HG03196 (cell line): ENCODE measurements at regions not wholly inside any gene's neighbourhood (a gene's known extent, or its start where the extent isn't known, plus 50 kb on each side); places are given as distances from the start of the nearest gene placed in this dataset.

ENCODE experiments used
- ATAC-seq: cut with Tn5 transposase; IDR thresholded peaks from one replicate; pipeline ENCODE4 v1.9.1; 2021; ENCODE audit not compliant: unreplicated experiment

DNA sequence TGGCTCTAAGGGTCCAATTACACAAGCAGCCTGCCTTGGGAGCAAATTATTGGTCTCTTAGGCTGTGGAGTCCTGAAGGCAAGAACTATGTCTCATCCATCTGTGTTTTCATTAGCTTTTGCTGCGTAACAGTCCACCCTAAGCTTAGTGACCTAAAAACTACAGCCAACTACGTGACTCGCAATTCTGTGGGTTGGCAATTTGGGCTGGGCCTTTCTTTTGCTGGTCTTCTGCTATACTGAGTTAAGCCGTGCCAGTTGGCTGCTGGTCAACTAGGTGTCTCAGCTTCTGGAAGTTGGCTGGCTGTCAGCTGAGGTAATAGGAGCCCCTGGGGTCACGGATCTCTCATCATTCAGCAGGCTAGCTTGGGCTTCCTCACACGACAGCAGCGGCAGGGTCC lies 205.6 kb upstream of the S100G start:
- no peak for ATAC-seq

DNA sequence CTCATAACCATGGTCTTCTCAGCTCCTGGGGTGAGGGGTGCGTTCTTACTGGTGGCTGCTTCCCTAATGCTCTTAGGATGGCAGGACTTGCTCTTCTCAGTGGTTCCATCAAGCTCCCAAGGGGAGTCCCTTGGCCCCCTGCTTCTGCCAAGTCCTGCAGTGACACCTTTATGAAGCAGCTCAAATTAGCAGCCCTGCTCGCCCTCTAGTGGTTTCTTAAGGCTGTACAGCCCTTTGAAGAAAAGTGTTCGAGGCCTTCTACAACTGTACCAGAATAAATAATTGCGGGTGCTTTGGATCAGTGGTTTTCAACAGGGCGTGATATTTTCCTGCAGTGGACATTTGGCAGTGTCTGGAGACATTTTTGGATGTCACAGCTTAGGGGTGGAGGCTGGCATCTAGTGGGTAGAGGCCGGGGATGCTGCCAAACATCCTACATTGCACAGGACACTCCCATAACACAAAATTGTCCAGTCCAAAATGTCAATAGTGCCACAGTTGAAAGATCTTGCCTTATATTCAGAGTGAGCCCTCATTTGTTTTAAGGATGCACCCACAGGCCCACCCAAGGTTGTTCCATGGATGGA lies 204.7 kb upstream of the S100G start:
- no peak for ATAC-seq

DNA sequence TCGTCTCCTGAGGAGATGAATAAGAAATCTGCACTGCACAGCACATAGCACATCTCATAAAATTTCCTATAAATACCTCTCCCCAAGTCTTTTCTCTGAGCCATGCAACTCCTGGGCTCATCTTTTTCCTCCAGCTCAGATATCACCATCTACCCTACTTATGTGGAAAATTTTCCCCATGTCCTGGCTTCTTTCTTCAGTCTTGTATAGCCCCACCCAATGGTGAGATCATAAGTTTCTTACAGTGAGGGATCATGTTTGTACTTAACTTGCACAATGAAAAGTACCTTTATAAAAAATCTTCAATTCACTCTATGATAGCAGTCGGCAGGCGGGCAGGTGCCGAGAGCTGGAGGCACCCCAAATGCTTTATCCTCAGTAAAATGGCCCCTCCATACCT lies 198.6 kb upstream of the S100G start:
- no peak for ATAC-seq

DNA sequence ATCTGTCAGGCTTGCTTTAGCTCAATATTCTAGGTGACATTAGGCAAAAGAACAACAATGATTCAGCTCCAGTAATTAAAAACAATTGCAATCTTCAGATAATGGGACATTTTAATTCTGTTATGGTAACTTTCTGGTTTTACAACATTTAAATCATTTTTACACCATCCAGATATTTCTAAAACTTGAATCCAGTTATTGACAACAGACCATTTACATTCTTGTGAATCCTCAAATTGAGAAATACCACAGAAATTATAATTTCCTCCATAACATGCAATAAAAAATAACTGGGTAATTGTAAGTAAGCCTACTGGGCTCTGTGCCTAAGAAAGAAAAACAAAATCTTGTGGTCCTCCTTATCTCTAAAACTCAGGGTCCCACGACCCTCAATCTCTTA lies 195.0 kb upstream of the S100G start:
- no peak for ATAC-seq

DNA sequence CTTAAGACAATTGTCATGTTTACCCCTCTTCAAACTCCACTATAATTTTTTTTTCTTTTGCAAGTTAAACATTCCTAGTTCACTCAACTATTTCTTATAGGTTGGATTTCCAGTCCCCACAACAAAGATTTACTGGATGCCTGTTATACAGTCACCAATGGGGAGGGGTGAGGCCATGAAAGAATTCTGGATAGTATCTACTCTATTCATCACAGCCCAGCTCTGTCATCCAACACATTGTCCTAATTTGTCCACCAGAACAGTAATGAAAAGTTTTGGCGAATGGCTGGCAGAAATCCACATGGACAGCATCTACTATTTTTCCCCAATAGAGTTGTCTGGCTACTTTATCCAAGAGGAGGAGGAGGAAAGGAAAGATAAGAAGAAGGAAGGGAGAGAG lies 192.7 kb upstream of the S100G start:
- no peak for ATAC-seq

DNA sequence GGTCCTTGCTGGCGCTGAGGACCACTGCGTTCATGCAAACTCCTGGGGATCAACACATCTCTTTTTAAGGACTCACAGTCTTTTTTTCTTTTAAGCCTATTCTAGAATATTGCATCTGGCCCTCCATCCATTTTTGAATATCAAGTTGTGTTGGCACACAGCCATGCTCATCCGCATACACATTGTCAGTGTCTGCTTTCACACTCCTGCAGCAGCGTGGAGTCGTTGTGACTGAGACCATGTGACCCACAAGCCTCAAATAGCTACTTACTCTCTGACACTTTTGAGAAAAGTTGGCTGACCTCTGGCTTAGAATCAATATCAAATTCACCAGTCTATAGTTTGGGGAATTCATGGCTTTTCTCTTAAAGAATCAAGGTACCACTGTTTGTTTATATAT lies 191.8 kb upstream of the S100G start:
- ATAC-seq = no peak

DNA sequence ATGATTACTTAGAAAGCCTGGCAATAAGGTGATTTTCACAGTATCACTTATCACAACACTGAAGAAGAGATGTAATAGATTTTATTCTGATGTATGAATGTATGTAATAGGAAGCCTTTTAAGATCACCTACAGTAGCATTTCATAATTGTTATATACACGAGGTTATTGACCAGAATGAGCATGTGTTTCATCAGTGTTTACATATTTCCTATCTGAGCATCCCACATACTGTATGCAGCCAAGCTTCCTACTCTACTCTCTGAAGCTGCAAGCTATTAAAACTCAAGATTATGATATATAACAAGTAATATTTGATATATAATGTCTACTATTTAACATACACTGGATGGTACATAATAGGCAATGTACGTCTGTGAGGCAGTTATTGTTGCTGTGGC lies 190.9 kb upstream of the S100G start:
- ATAC-seq = no peak

DNA sequence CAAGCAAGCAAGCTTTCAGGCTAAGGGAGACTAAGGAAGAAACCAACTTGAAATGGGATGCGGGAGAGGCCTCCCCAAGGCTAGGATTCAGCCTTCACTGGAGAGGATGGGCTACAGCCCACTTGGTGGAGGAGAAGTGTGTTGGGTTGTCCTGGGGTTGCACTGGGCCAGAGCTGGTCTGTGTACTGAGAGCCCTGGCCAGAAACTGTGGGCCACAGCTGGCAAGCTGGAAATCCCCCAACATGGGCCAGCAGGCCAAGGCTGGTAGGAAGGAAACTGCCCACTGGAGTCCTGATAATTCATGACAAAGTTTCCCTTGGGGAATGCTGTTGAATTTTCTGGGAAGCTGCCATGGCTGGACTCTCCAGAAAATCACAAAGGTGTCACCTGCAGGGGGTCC lies 188.0 kb upstream of the S100G start:
- ATAC-seq = no peak

DNA sequence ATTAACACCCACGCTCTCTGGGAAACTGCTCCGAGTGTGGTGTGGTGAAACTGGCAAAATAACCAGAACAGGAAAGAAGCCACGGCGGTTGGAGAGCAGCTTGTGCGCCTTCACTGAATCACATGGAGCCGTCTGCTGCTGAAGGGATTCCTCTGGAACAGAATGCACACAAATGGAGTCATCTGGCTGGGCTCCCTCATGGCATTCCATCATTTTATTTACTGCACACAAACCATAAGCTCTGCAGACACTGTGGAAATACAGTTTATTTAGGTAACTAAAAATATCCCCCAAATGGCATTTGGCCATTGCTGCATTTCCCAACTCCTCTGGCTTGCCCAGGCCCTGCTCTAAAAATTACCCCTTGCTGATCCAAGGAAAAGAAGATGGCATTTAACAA lies 187.0 kb upstream of the S100G start:
- ATAC-seq = no peak

DNA sequence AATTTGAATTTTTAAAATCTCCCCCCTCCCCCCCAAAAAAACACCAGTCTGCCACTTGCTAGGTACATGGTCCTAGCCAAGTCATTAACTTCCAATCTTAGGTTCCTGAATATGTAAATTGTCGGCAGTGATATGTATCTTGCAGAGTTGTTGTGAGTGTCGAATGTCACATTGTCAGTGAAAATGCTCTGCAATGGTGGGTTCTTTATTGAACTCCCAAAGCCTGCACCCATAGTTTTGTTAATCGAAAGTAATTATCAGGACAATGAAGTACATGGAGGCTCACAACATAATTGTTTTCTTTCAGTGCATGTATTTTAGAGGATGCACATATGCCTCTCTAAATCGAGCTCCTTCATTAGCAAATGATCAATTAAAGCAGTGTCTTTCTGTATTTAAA lies 185.6 kb upstream of the S100G start:
- no peak for ATAC-seq

DNA sequence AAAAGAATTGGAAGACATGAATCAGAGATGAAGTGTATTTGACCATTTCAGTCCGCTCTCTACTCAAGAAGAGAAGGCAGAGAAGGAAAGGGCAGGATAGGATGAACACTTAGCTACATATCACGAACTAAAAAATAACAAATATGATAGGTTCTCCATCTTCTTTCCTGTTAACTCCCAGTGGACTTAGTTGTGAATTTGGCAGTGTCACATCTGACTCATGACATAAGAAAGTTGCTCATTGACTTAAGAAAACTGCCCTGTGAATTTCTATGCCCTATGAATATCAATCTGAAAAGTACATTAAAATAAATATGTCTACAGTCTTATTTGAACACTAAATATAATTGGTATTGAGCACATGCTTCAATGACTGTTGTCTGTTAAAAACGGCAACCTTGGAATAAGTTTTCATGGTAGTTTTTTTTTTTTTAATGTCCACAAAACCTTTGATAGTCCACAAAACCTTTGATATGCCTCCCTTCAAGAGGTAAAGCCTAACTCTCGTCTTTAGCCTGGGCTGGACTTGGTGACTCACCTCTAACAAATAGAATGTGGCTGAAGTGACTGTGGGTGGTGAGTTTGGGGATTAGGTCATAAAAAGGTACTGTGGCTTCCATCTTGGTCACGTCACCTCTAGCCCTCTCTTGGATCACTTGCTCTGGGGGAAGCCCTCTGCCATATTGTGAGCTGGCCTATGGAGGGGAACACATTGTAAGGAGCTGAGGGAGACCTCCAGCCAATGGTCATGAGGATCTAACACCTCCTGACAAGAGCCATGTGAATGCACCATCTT lies 184.7 kb upstream of the S100G start:
- no peak for ATAC-seq

DNA sequence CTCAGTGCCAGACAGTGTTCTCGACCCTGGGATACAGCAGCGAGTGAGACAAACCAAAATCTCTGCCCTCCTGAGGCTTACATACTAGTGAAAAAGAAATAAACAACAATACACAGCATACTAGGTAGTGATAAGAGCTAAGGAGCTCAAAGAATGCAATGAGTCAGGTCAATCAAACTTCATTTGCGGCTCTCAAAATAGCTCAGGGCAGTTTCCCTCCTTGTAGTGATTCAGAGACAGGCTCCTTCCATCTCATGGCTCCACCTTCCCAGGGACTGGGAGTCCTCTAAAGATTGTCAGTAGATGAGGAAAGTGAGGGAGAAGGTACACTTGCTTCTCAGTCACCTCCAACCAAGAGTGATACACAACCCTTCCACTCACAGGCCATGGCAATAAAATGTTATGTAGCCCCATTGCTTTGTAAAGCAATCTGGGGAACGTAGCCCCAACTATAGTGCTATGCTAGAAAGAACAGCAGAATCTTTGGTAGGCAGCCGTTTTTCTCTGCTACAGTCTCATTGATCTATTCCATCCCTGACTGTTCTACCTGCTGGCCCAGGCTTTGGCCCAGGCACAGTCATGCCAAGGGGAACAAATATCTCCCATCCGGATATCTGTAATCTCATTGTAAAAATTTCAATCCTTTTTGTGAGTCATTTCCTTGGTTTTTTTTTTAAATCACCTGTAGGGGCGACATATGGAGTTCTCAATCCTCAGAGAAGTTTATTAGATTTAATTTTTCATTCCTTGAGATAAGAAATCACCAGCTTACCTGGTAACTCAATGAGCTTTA lies 183.1 kb upstream of the S100G start:
- no peak for ATAC-seq

DNA sequence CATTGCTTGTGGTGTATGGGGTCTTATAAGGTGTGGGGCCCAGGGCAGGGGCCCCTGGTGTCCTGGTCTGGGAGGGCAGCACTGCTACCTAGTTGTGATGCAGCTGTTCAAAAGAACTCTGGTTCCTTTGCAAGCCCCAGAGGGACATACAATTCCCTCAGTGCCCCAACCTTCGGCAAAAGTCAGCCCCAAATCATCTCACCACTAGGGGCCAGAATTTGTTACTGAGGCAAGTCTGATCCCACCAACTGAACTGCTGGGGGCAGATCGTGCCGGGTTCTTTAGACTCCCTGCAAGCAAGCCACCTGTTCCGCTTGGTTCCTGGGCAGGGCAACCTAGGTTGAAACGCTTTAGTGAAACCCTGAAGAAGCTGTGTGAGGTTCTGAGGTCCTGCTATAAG lies 180.1 kb upstream of the S100G start:
- no peak for ATAC-seq

DNA sequence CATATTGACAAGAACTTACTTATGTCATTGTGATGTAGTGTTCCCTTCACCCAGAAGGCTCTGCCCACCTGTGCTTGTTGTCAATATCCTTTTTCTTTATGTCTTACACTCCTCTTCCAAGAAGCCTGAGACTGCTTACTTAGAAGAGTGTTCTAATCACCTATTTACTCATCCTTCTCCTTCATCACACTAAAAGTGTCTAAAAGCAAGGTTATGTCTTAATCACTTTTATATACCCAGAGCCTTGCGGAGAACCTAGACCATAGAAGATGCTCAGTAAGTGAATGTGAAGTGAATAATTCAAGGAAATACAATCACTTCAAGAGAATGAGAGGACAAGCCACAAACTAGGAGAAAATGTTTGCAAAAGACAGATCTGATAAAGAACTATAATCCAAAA lies 177.6 kb upstream of the S100G start:
- ATAC-seq = no peak

DNA sequence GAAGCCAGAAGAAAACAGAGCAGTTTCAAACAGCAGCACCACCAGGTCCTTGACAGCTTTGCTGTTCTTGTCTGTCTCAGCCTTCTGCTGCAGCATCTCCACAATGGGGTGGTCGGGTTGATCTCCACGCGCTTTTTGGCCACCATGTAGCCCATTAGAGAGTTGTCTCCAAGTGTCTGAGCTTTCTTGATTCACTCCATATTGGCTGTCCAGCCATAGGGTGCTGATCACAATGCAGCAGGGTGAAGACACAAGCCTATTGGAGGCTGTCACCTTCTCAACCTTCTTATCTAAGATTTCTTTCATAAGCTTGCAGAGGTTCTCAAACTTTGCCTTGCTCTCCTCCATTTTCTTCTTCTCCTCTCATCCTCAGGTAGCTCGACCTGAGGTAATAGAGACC lies 175.4 kb upstream of the S100G start:
- no peak for ATAC-seq

DNA sequence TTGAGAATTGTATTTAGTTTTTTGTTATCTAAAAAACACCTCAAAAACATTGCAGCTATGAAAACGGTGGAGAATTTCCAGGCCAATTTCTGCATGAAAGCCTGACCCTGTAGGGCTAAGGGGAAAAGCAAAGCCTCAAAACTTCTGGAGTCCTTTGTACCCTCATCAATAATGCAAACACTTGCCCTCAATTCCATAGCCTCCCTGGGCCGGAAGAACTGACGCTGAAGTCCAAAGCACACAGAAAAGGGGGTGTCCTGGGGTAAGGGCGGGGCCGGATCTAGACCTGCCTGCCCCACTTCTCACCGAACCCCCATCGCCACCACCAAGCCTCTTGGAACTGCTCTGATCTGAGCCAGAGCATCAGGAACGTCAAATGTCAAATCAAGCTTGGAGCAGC lies 173.9 kb upstream of the S100G start:
- ATAC-seq = no peak

DNA sequence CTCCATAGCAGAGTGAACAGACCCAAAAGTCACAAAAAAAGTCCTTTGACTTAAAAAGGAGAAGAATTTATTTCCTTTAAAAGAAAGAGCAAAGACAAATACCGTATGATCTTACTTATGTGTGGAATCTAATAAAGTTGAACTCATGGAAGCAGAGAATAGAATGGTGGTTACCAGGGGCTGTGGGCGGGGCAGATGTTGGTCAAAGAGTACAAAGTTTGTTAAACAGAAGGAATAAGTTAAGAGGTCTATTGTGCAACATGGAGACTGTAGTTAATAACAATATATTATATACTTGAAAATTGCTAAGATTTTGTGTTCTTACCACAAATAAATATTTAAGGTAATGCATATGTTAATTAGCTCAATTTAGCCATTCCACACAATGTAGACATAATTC lies 173.3 kb upstream of the S100G start:
- no peak for ATAC-seq

DNA sequence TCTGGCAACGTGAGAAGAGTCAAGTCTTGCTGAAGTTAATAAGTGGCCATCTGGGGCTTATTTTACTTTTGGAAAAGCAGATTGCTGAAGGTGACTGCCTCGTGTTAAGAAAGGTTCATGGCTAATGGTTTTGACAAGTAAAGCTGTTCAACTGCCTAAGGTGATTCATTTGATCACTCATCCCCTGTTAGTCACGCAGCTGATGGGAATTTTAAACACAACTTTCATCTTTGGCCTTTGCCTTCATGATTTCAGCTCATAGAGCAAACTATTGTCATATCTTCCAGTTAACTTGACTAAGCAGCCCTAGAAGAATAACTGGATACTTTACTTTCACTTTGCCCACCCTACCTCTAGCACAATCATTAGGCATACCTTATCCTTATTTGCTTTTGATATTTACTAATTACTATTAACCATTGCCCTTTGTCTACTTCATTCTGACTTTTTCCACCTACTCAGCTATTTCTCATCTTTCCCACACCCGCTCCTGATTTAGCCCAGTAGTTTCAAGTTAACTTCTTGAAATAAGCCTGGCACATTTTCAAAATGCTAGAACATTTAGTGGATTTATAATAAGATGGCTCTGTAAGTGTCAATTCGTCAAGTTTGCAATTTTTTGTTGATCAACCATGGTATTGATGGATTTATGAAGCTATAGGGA lies 170.6 kb upstream of the S100G start:
- ATAC-seq = no peak

DNA sequence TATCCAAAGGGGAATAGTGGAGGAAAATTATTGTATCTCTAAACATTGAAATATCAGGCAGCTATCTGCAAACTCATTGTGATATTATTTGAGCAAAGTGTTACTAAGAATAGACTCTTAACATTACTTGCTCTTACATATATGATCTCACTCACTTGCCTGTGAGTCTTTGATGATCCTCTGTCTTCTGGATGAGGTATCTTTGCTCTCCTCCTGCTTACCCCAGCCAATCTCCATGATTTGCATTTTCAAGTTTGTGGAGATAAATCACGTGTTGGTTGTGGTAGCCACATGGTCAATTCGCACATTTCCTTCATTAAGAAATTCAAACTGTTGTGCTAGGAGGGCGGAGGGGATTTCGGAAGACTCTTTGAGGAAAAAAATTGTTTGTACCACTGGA lies 169.9 kb upstream of the S100G start:
- ATAC-seq = no peak

DNA sequence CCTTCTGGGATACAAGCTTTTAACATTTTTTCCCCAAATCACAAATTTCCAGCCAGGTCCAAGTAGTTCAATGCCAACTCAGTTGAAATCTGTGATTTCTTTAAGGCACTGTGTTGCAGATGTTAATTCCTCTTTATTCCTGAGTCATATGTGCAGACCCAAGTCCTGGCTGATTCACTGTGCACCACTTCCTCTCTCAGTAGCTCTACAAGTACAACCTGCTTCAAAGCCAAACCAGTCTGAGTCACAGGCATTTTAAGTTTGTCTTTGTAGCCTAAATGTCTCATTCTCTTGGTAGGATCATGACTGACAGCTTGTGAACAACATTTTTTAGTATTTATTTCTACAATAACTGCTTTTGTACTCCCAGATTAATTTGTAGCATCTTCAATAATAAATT lies 165.6 kb upstream of the S100G start:
- ATAC-seq = peak; percentile 51

DNA sequence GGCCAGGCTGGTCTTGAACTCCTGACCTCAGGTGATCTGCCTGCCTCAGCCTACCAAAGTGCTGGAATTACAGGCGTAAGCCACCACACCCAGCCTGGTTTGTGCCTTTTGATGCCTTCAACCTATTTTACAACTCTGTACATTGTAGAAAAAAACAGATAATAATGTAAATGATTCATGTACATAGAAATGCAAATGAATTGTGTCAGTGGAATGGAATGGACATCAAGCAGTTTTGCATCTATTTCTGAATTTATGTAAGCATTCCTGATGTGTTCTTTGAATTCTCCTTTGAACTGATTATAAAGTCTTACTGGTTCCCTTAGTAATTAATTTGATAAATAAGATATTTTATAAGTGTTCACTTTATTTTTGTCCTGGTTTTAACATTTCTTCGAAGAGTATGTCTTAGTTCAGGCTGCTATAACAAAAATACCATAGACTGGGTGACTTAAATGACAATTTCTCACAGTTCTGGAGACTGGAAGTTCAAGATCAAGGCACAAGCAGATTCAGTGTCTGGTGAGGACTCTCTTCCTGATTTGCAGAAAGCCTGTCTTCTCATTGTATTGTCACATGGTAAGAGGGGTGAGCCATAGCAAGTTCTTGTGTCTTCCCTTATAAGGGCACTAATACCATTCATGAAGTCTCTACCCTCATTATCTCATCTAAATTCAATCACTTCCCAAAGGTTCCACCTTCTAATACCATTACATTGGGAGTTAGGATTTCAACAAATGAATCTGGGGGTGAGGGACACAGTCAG lies 162.2 kb upstream of the S100G start:
- ATAC-seq = no peak
